ENCODE measurements at regions not wholly inside any gene's neighbourhood (a gene's known extent, or its start where the extent isn't known, plus 50 kb on each side); places are given as distances from the start of the nearest gene placed in this dataset.
A peak's percentile ranks its signal among the peaks of the same experiment; 100 is the strongest.

DNA sequence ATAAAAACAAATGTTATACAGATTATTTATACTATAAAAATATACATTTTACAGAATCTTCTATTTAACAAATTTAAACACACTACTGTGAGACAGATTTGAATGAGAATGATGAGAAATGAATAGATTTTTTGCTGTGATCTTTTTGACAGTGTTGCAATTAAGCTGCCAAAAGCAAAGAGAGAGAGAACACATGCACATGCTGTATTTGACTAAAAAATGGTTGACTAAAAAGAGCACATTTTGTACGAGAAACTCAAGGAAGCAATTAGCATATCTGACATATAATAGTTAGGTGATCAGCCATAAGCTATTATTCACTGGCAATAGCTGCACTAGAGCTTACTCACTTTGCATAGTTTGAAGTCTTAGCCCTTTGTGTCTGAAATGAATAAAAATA is 115.8 kb downstream of the SYT10 start:
- DNase-seq = no peak

GRCh38 chr12:33322519-33322918 is 117.1 kb downstream of the SYT10 start:
- DNase-seq = no peak

GRCh38 chr12:33317746-33318145 is 121.9 kb downstream of the SYT10 start:
- no peak for DNase-seq

- no peak for DNase-seq
These were observed 125.4 kb downstream of the SYT10 start for GRCh38 chr12:33314223-33314622.

- DNase-seq = no peak
These were observed 126.1 kb downstream of the SYT10 start for GRCh38 chr12:33313476-33313875.

DNA sequence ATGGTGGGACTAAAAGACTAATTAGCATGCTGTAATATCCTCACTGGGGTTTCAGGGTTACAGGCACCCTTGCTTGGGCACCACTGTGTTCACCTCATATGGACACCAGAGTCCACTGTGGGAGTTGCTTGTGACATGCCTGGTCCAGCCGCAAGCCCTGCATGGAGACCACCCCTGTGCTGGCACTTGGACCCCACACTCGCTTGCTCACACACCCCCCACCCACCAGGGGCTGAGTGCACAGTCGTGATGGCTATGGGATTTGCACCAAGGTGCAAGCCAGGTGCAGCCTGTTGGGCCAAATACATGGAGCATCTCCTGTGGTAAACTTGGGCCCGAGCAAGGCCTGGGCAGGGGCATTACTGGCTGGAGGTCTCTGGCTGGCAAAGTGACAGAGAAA is 129.1 kb downstream of the SYT10 start:
- no peak for DNase-seq

DNA sequence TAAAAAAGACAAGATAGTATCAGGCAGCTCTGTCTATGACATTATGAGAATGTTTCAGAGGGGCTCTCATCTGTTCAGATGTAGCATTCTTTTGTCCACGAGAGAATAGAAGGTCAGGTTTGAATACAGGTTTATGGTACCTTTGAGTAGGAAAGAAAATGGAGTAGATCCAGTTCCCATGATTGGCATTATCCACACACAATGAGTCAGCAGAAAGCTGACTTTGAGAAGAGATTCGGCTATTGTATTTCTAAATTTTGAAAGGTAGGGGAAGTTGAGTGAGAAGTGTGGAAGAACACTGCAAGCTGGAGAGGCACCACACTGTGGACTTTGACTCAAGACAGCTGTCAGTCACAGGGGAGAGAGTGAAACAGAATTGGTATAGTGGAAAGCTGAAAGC is 135.4 kb downstream of the SYT10 start:
- DNase-seq = no peak

DNA sequence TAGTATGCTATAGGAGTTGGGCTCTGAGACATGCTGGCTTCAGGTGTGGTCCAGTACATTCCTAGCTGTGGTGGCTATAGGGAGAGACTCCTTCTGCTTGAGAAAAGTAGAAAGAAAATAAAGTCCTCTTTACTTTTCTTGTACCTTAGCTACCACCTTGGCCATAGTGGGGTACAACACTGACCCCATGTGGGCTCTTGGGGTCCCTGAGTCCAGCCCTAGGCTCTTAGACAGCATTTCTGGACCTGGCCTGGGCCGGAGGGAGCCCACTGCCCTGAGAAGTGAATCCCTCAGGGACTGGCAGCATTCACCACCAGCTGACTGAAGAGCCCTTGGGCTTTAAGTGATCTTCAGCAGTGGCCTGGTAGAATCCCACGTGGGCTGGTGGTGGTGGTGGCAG is 143.1 kb downstream of the SYT10 start:
- no peak for DNase-seq

- DNase-seq = no peak
These were observed 148.9 kb downstream of the SYT10 start for GRCh38 chr12:33290703-33291102.

DNA sequence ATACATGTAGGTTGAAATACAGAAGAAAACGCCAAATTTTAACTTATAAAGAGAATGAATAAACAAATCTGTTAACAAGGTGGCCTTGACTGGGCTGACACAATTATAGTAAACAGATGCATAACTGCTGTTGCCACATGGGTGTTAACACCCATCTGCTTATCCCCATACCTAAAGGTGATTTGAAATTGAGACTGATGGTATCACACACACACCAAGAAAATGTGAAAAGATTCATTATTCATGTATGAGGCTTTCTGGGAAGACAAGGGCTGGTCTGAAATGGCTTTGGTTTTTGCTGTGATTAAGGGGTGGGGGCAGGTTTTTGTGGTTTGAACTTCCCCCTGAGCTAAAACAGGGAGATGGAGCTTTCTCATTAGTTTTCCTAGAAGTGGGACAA is 156.6 kb downstream of the SYT10 start:
- DNase-seq = no peak

GRCh38 chr12:33277376-33277775 is 162.2 kb downstream of the SYT10 start:
- no peak for DNase-seq

- DNase-seq = peak; percentile 38
These were observed 172.0 kb downstream of the SYT10 start for GRCh38 chr12:33267641-33268040.

GRCh38 chr12:33265900-33266299 is 173.7 kb downstream of the SYT10 start:
- no peak for DNase-seq

- DNase-seq = no peak
These were observed 174.4 kb downstream of the SYT10 start for GRCh38 chr12:33265033-33265731.

- DNase-seq = peak; percentile 61
These were observed 186.4 kb downstream of the SYT10 start for GRCh38 chr12:33253178-33253577.

DNA sequence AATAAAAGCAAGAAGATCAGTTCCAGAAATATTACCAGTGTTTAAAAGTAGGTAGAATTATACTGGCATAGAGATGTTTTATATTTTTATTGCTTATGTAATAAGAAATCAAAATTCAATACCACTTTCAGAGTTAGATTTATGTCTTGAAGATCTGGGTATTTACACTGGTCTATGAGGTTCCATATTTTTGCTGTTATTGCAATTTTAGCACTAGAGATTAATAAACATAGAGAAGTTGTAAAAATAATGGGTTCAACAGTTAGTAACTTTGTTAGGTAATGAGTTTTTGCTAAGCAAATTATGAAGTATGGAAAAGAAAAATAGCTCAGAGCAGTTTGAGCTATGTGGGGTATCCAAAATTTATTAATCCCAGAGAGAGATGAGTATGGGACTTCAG is 188.1 kb downstream of the SYT10 start:
- DNase-seq = no peak

GRCh38 chr12:33248364-33248763 is 191.3 kb downstream of the SYT10 start:
- DNase-seq = no peak

DNA sequence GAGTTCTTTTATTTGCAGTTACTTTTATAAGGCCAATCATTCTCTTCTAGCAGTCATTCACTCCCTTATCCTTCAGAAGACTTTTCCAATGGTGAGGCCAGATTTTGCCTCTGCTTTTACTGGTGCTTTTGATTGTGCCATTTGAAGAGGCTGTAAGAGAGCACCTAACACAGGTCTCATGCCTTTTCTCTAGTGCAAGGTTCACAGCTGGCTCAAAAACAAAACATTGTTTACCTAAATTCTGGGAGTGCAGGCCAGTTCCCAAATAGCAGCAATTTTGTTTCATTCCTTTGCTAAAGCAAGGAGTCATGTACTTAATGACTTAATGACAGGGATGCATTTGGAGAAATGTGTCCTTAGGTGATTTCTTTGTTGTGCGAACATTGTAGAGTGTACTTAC is 192.0 kb downstream of the SYT10 start:
- no peak for DNase-seq

- DNase-seq = no peak
These were observed 194.2 kb downstream of the SYT10 start for GRCh38 chr12:33245434-33245833.

DNA sequence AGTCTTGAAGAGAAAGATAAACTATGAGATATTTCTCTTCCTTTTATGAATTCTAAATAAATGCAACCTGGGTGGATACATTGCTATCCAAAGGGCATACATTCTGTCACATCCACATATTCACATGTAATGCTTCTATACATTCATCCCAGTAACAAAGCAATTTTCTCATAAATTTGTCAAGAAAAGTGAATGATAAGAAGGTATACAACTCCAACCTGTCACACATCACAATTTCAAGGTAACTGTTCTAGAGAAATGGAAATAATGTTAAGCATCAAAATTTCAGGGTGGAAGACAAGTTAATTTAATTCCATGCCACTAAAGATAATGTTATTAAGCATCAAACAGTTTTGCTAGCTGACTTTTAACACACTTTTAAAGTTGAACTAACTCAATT is 212.9 kb downstream of the SYT10 start:
- no peak for DNase-seq

DNA sequence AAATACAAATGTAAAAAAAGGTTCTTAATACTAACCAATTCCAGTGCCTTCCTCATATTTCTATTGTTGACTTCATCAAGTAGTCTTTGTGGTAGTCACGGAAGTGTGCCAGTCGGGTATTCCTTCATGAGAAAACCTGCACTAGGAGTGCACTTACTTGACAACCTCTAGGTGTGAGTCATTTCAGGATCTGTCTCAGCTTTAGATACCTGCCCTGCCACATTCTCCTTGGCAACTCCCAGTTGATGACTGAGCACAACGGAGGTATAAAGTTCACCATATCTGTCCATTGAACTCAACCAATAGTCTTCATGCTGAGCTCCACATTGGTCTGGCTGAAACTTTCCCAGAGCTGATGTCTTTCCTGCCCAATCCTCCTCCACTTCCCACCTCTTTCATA is 215.7 kb downstream of the SYT10 start:
- DNase-seq = peak; percentile 5

GRCh38 chr12:33222357-33222756 is 217.3 kb downstream of the SYT10 start:
- DNase-seq = no peak

DNA sequence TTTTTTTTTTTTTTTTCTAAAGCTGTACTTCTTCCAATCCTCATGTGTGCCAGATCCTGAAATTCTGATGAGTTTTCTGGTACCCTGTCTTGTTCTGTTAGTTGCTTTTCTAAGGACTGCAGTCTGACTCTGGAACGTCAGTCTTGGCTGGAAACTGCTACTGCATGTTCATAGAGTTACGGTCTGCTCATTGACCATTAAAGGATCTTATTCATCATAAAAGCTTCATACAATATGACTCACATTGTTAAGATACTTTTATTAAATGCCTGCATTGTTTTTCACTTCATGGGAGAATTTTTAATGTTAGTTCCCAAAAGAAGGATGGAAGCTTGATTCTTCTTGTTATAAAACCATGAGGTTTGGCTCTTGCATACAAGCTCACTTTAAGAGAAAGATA is 233.6 kb downstream of the SYT10 start:
- no peak for DNase-seq

DNA sequence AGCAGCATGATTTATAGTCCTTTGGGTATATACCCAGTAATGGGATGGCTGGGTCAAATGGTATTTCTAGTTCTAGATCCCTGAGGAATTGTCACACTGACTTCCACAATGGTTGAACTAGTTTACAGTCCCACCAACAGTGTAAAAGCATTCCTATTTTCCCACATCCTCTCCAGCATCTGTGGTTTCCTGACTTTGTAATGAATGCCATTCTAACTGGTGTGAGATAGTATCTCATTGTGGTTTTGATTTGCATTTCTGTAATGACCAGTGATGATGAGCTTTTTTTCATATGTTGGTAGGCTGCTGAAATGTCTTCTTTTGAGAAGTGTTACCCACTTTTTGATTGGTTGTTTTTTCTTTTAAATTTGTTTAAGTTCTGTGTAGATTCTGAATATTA is 245.2 kb downstream of the SYT10 start:
- DNase-seq = peak; percentile 26

GRCh38 chr12:33192226-33192625 is 247.4 kb downstream of the SYT10 start:
- peak; percentile 5 for DNase-seq

DNA sequence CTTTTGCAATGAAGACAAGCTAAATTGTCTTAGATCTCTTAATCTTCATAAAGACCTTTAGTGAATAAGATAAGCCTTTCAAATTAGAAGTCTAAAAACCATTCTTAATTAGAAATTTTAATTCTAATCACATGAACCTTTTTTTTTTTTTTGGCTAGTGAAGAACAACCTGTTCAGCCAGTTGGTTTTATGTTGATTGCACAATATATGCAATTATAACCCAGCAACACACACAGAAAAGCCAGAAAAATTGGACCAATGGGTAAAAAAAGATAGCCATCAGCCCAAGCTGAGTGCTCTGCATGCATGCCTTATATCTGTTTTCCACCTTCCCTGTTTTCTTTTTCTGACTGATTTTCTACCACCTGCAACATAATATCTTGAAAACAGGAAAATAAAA is 252.2 kb downstream of the SYT10 start:
- no peak for DNase-seq
